Stimulated activated CD8-positive, alpha-beta memory T cell treated with anti-CD3 and anti-CD28 coated beads, Interleukin-7, amount 100 ng/mL, for 4 hours (primary cell): ENCODE measurements at regions not wholly inside any gene's neighbourhood (a gene's known extent, or its start where the extent isn't known, plus 50 kb on each side); places are given as distances from the start of the nearest gene placed in this dataset.

Experiments
- DNase-seq, 2 donors: peaks; one replicate each; pipeline ENCODE4 v3.0.0-alpha.2; 2020; ENCODE audit warnings: low read depth in 2 of 2

DNA sequence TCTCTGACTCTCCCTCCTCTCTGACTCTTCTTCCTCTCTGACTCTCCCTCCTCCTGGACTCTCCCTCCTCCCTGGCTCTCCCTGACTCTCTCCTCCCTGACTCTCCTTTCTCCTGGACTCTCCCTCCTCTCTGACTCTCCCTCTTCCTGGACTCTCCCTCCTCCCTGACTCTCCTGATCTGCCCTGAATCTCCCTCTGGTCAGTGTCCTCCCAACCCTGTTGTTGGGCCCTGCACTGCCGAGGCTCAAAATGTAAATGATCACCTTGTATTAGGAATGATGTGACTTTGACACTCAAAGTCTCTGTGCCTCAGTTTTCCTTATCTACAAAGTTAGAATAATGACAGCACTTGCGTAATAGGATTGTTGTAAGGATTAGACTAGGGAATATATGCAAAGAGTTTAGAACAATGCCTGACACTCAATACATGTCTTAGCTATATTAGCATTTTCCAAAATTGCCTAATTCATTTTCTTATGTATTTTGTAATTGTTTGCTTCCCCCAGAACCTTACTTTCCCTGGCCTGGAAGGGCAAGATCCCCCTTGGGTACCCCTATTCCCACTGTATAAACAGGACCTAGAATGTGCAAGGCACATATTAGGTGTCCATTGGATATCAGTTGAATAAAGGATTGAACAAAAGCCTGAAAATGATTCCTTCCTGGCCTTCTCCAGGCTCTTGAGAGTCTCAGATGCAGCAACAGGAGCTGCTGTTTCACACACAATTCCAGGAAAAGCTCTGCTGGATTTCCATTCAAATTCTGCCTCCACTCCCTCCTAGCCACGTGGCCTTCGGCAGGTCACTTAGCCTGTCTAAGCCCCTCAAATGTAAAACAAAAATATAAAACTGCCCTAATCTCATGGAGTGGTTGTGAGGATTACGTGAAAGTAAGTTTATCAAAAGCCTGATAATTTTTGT, 170.1 kb downstream of the INHBB start:
- no peak for DNase-seq

DNA sequence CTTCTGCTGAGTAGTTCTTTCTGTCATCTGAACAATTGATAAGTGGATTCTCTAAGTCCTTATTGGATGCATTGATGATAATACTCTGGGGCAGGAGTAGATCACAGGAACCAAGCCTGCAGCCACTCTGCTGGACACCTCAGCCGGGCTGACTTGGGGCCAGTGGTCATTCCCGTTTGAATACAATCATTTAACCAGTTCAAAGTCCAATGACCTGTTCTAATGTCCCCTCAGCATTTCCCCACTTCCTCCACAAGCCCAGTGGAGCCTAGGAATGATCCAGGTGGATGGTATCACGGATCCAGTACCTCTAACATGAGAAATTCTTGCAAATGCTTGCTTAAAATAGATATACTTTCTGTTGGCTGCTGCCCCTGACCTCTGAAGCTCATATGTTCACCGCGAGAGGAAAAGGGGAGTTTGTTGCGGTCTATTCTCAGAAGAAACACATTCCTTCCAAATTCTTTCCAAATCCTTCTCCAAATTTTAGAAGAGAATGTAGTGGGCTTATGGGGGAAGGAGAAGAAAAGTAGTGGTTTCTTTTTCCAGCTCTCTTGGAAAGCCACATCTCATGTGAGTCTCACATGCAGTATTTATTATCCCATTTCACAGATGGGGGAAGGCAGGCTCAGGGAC, 170.9 kb downstream of the INHBB start:
- DNase-seq: no peak

DNA sequence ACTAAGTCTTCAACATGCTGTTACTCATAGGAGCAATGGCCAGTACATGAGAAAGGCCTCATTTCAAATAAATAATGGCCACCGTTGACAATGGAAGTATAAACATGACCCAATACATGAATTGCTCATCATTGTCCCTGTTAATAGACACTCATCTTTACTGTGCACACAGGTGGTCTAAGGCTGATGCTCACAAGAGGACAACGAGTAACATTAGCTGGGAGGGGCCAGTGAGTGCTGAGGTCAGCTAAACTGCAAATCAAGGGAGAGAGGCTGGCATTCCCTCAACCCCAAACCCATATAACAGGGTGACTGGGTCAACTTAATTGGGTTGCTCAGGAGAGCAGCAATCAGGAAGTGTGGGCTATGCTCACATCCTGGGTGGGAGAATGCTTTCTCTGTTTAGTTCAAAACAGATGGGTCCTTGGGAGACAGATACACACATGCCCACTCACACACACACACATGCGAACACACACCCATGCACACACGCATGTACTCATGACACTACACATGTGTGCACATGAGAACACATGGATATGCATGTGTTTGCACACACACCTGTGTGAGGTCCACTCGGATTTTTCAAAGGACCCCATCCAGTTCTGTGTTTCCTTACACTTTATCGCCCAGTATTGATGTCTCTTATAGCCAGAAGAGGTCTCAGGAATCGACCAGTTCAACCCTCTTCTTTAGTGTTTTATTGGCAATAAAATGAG, 172.0 kb downstream of the INHBB start:
- DNase-seq: no peak

DNA sequence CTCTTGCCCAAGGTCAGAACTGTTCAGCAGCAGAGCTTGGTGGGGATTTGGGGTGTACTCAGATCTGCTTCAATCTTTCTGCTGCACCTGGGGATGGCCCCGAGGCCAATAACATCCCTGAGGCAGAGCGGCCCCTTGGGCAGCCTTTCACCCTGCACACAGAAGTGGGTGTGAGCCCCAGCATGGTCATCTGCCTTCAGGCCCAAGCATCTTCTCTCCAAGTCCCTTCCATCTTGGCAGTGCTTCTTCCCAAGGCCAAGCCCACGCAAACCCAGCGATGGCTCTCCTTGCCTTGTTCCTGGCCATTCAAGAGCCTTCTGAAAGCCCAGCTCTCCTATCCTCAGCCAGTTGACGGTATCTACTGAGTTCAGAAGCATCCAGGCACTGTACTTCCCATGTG, 172.9 kb downstream of the INHBB start:
- DNase-seq: no peak

- DNase-seq: no peak
Measured at GRCh38 chr2:120519469-120519868, 173.5 kb downstream of the INHBB start.

GRCh38 chr2:120520454-120520853, 174.5 kb downstream of the INHBB start:
- no peak for DNase-seq

DNA sequence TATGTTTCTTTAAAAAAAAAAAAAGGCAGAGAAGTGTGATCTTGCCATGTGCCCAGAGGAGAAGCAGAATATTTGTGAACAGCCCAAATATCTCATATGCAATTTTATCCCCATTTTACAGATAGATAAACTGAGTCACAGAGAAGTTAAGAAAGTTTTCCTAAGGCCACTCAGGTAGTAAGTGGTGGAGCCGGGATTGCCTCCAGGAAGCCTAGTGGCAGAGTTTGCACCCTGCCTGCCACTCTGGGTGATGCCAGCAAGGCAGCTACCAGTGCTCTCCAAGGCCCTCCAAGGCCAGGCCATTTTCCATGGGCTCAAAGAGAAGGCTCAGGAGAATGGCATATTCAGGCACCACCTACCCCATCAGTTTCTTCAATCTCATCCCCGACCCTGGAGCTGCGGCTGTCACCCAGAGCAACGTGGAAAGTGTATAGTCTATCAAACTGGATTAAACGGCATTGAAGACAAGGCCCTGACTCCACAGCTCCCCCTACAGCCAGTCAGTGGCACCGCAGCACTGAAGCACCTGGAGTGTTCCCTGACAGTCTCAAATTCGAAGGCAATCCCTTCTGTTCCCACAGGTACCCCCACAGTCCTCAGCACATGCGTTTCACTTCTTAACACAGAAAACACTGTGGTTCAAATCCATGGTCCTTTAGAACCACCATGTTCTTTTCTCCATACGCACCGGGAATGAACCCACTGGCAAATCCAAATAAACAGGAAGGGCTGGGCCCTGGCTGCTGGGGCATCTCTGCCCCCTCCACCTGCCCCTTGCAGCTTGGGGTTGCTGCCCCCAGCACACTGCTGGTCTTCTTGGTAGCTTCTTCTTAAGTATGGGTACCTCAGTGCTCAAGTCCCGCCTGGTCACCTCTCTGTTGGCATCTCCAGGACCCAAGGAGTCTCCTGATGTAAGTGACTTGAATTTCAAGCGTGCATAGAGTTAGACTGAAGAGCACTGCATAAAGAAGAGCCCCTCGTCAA, 175.3 kb downstream of the INHBB start:
- no peak for DNase-seq

DNA sequence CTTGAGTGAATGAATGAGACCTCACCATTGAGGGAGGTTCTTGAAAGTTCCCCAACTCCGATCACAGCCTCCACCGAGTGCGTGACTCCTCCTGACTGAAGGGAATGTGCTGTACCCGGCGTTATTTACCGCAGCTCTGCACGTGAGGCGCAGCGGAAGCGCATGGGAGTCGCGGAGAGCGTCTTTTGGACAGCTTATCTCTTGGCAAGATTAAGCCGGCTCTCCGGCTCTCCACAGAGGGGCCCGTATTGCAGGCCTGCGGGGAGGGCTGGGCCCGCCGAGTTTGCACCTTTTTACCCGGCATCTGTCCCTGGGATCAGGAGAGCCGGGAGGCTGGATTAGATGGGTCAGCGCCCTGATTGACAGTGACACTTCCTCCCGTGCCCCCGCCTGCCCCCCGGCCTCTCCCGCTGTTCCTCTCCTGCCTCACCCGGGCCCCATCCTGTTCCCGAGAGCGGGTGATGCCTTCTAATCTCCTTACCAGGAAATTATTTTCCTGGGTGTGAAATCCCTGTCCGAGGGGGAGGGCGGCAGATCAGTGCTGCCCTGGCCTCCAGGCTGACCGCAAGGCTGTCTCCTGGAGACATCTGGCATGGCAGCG, 176.3 kb downstream of the INHBB start:
- DNase-seq: no peak

GRCh38 chr2:120523766-120524165, 177.8 kb downstream of the INHBB start:
- no peak for DNase-seq

- DNase-seq: no peak
Measured at GRCh38 chr2:120524174-120524573, 178.2 kb downstream of the INHBB start.

DNA sequence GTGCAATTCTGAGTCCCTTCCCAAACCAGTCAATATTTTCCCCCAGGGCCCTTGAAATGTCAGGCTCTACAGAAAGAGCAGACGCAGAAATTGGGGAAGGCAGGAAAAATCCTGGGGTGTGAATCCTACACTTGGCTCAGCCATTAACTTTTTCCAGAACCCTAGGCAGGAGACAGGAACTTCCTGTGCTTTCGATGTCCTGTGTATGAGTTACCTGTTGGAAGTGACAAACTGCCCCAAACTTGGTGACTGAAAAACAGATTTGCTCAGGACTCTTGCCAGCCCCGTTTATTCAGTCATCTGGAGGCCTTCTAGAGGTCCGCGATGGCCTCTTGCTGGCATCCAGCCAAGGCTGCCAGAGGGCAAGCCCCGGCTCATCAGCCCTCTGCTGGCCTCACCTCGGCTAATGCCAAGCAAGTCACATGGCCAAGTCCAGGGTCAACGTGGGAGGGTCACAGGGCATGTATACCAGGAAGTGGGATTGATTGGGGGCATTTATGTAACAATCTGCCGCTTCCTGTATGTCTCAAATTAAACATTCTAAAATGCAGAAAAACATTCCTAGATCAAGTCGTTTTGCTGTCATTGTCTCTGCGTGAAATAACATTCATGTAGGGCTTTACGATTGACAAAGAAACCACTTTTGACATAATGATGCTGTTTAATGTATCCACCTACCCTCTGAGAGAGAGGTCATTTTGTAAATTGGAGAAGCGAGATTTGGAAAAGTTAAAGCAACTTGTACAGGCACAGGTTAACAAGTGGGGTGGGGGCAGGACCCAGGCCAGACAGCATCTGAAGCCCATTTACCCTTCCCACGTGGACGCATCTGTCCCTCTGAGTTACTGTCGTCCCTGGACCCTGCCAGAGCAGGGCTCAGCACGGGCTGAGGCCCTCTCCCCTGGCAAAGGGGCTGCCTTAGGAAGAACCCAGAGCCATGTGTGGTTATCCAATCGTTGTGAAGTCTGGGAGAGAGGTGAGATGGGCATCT, 179.4 kb downstream of the INHBB start:
- DNase-seq: no peak

- DNase-seq: no peak
Measured at GRCh38 chr2:120526047-120526562, 180.2 kb downstream of the INHBB start.

DNA sequence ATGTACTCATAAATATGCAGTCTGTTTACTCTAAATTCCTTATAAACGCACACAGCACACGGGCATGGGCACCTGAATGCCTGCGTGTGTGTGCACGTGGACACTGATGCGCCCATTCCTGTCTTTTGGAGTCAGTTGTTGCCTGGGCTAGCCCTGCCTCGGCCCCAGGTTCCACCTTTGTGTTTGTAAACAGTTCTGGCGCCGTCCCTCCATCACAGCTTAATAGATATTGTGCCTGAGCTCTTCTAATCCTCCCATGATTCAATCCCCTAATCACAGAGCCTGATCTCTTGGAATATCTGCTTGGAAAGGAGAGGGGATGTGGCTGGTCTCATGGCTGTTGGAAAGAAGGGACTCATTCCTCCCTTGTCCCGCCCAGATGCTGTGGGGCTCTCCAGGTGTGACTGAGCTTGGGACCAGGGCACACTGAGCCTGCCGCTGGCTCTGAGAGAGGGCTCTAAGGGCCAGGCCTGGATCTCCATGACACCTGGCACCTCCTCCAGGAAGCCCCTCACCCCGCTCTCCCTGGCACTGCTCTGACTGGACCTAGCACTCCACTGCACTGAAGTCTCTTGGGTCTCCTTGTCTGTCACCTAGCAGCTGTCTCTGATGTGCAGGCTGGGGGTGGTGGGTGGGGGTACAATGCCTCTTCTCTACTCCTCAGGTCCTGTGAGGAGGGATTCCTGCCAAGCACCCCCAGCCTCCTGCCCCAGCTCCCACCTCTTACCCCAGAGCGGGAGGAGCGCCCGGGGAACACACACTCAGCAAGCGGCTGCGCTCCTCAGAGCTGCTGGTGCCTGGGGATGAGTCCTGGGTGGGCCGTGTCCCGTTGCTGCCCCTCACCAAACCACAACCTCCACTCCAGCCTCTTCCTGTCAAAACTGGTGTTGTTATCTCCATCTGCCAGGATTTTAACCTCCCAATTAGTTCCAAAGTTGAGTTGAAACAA, 181.3 kb downstream of the INHBB start:
- no peak for DNase-seq

DNA sequence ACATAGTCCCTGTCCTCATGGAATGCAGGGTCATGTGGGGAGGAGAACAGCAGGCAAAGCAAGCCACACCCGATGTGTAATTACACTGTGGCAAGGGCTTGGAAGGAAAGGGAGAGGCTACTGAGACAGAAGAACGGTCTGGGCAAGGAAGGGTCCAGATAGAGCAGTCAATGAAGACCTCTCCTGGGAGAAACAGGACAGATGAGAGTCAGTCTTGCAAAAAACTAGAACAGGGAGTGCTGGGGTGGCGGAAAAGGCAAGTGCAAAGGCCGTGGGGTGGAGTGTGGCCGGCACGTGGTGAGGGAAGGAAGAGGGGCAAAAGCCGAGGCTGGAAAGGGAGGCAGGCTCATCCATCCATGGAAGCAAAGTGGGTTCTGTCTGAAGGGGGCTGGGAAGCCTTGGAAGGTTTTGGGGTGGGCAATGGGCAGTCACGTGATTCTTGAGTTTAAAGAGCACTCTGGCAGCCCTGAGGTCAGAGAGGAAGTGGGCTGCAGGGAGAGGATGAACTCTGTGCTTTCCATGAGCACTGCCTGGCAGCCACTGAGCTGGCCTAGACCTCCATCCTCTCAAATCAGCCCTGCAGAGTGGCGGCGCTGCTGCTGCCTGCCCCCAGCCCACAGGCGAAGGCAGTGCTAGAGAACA, 182.2 kb downstream of the INHBB start:
- no peak for DNase-seq

DNA sequence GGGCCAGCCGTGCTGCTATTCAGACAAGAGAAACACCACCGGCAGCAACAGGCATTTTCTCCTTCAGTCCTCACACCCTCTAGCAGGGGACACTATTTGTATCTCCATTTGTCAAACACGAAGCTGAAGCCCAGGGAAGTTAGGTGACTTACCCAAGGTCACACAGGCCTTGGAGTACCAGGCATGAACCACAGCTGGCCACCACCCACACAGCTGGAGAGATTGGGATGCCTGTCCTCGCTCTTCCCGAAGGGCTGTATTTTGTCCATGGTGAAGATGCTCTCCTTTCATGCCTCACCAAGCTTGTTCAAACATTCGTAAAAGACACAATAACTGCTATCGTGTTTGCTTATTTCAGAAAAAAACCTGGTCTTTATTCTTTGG, 182.7 kb downstream of the INHBB start:
- DNase-seq: no peak

GRCh38 chr2:120530781-120531180, 184.8 kb downstream of the INHBB start:
- DNase-seq: no peak

DNA sequence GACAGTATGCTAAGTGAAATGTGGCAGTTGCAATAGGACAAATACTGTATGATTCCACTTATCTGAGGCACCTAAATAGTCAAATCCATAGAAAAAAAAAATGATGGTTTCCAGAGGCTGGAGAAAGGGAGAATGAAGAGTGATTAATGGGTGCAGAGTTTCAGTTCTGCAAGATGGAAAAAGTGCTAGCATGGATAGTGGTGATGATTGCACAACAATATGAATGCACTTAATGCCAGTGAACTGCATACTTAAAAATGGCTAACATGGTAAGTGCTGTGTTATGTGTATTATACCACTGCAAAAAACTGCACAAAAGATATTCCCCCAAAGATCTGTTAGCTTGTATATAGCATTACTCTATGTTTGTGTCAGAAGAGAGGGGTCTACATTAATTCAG, 185.4 kb downstream of the INHBB start:
- DNase-seq: no peak
